SHP77 treated with DMSO at 0.1 percent for 48 hours (cell line): ENCODE measurements at regions not wholly inside any gene's neighbourhood (a gene's known extent, or its start where the extent isn't known, plus 50 kb on each side); places are given as distances from the start of the nearest gene placed in this dataset.

Experiments
- DNase-seq: peaks from one replicate; lab custom pipeline; 2025; lab: John Stamatoyannopoulos, UW

GRCh38 chr18:34159691-34160185 lies 65.0 kb downstream of the NOL4 start:
- no peak for DNase-seq

GRCh38 chr18:34158881-34159690 lies 65.6 kb downstream of the NOL4 start:
- peak; percentile 94 for DNase-seq

GRCh38 chr18:34153711-34154110 lies 71.0 kb downstream of the NOL4 start:
- no peak for DNase-seq

GRCh38 chr18:34131006-34131405 lies 93.7 kb downstream of the NOL4 start:
- DNase-seq = no peak

- DNase-seq = no peak
These were observed 96.3 kb downstream of the NOL4 start for GRCh38 chr18:34128436-34128835.

GRCh38 chr18:34126121-34126520 lies 98.6 kb downstream of the NOL4 start:
- DNase-seq = no peak

GRCh38 chr18:34122724-34123334 lies 101.9 kb downstream of the NOL4 start:
- peak; percentile 19 for DNase-seq

- DNase-seq = no peak
These were observed 103.5 kb downstream of the NOL4 start for GRCh38 chr18:34121200-34121721.

GRCh38 chr18:34120294-34120693 lies 104.4 kb downstream of the NOL4 start:
- no peak for DNase-seq

- DNase-seq = no peak
These were observed 107.4 kb downstream of the NOL4 start for GRCh38 chr18:34117319-34117718.

- DNase-seq = no peak
These were observed 109.2 kb downstream of the NOL4 start for GRCh38 chr18:34115409-34116081.

- no peak for DNase-seq
These were observed 109.7 kb downstream of the NOL4 start for GRCh38 chr18:34114996-34115395.

- no peak for DNase-seq
These were observed 116.5 kb downstream of the NOL4 start for GRCh38 chr18:34108206-34108605.

GRCh38 chr18:34098109-34098508 lies 126.6 kb downstream of the NOL4 start:
- no peak for DNase-seq

- no peak for DNase-seq
These were observed 127.4 kb downstream of the NOL4 start for GRCh38 chr18:34097312-34097711.

GRCh38 chr18:34094148-34094547 lies 130.6 kb downstream of the NOL4 start:
- DNase-seq = no peak

GRCh38 chr18:34092796-34093195 lies 131.9 kb downstream of the NOL4 start:
- DNase-seq = no peak

- no peak for DNase-seq
These were observed 138.3 kb downstream of the NOL4 start for GRCh38 chr18:34086370-34086769.

GRCh38 chr18:34085140-34085739 lies 139.5 kb downstream of the NOL4 start:
- DNase-seq = no peak

GRCh38 chr18:34084635-34085034 lies 140.1 kb downstream of the NOL4 start:
- DNase-seq = no peak

GRCh38 chr18:34083910-34084535 lies 140.7 kb downstream of the NOL4 start:
- DNase-seq = no peak

GRCh38 chr18:34077599-34077998 lies 147.1 kb downstream of the NOL4 start:
- DNase-seq = no peak
